ENCODE measurements at regions not wholly inside any gene's neighbourhood (a gene's known extent, or its start where the extent isn't known, plus 50 kb on each side); places are given as distances from the start of the nearest gene placed in this dataset.

DNA sequence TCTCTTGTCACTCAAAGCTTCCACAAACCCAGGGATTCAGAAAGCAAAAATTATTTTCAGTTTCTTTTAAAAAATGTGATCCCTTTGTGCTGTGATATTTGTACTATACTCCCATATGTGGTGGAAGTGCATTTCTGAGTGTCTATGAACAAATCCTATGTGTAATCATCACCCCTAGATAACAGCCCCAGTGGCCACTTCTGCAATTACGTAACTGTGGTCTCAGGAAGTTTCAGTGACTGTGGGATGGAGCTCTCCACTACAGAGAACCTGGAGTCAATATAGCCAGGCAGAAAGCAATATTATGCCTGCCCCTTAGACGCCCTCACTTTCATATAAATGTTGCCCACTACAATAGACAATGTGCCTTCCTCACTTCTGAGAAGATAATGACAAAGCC lies 1101.7 kb upstream of the GHITM start:
- DNase-seq, result no peak

DNA sequence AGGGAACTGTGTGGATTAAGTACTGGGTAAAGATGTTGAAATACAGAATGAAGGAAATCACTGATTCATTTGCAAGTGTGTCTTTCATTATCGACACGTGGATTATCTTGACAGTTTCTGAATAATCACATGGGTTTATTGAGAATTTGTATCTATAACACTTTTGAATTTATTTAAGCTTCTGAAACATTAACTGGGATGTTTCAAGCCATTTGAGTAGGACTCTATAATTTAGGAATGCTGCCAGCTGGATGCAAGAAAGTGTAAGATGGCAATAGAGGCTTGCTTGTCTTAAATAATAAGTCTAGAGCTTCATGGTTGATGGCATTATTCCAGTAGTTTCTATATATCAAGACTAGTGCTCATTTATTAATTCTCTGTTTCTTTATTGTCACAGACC lies 1100.7 kb upstream of the GHITM start:
- no peak for DNase-seq

DNA sequence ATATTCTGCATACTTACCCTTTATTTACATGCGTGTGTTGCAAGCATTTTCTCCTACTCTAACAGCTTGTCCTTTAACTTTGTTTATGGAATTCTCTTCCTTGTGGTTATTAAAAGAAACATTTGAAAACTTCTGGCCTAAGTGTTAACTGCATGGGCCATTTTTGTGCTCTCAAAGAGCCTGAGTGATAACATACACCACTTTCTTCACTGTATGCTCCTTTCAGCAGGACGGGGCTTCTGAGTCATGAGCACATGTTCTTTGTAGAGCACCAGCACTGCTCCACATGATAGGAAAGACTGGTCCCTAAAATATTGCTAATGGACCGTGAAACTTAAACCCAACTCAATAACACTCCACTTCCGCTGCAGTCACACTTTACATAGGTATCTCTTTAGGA lies 1093.6 kb upstream of the GHITM start:
- no peak for DNase-seq

DNA sequence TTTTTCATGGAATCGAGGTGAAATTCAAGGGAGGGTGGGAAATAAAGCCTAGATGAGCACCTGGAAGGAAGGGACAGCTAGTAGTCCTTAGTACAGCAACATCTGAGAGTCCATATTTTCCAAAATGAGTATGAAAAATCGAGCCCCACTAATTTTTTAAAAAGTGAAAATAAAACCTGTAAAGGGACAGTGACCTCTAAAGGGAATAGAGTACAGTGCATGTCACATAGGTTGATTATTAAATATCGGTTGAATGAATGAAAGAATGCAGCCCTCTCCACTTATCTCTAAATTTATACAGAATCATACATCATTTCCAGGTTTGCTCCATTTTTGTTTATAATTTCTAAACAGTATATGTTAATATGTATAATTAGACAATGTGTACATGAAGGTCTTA lies 1088.5 kb upstream of the GHITM start:
- DNase-seq, result no peak

DNA sequence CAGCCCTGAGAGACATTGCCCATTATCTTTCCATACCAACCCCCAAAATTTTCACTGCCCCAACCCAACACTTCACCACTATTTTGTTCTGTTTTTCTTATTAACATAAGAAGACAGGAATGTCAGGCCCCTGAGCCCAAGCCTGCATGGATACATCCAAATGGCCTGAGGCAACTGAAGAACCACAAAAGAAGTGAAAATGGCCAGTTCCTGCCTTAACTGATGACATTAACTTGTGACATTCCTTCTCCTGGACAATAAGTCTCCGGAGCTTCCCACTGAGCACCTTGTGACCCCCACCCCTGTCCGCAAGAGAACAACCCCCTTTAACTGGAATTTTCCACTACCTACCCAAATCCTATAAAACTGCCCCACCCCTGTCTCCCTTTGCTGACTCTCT lies 1076.4 kb upstream of the GHITM start:
- no peak for DNase-seq

DNA sequence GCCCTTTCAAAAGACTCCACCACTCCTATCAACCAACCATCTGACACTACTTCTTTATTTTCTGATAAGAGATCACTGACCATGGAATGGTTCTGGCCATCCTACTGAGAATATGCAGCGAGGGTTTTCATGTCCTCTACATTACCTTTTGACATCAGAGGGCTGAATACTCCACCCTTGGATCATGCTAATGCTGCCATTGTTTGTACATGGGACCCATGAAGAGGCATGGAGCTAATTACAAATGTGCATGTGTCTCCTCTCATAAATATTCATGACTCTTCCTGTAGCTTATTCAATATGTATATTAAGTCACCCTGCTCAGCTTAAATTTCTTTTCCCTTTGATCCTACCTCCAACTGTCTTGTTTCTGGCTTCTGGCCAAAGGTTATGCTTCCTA lies 1065.8 kb upstream of the GHITM start:
- no peak for DNase-seq

DNA sequence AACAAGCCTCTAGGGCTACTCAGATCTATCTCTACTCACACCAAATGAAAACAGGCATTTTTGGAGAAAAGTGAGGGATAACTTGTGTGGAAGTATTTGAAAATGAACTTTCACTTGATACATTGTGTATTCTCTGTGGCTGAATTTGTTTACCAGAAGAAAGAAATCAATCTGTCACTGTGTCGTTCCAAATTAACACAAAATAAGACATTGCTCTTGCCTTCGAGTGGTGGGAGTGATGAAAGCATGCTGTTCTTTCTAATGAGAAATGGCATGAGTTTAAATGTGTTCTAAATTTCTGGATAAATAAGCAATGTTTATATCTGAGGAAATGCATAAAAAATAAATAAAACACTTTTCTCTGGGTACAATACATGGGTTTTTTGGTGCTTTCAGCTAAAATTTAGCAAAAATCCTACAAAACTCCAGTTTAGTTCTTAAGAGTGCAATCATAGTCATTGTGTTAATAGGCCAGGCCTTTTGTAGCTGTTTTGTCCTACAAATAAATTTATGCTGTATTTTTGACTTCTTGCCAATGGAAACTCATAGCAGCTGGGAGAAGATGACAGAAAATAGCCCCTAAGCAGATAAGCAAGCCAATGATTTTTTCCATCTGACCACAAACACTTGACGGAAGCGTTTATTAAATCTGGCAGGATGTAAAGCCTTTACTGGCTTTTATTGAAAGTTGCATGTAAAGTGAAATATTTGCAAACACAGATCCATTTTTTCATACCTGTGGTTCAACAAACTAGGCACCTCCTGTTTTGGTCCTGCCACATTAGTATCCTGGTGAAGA lies 1064.1 kb upstream of the GHITM start:
- DNase-seq, result peak; percentile 64

DNA sequence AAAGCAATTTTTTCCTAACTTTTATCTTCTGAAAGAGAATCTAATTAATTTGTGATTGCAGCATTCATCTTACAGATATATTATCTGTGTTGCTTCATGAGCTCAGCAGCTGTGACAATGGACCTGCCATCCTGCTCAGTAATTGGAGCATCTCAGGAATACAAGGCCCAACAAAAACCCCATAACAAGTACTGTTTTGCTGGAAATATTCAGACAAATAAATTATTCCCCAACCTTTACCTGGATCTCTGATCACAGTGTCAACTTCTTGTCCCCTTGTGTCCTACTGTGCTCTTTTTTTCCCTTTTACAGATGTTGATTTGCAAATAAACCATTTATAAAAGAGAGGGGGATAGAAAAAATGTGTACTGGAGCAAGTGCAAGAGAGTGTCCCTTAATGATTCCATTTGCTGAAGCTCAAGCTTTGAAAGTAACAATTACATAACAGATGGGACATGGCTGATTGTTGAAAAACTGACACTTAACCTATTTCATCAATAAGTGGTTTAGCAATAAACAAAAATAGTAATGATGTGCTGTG lies 1063.4 kb upstream of the GHITM start:
- no peak for DNase-seq

DNA sequence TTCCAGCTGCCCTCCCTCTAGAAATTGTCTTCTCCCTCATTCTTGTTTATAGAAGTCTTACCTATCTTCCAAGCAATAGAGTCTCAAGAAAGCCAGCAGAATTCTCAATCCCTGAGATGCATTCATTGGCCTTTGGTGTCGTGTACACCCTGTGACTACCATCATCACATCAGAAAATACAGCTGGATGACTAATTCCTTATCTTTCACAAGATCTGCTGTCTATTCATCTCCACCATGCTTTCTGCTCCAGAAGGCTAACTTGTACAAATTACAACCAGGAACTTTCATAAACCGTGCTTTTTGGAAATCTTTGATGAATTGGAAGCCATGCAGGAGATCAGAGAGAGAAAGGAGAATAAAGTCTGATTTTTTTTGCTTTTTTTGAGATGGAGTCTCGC lies 1062.9 kb upstream of the GHITM start:
- no peak for DNase-seq

DNA sequence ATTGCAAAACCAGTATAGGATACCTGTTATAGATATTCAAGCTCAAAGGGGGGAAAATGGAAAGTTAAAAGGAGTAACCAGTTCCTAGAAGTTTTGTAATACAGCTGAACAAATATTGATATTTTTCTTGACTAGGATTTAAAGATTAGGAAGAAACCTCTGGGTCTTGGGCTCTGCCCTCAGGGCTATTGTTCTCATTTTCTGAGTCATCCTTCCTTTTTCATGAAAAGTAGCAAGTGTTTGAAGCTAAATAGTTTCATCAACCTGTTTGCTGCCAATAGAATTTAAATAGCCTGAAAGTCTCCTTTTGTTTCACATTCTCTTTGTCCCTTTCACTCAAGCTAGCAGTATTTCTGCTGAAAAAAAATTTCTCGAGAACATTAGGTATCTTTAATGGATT lies 1061.1 kb upstream of the GHITM start:
- DNase-seq, result no peak

DNA sequence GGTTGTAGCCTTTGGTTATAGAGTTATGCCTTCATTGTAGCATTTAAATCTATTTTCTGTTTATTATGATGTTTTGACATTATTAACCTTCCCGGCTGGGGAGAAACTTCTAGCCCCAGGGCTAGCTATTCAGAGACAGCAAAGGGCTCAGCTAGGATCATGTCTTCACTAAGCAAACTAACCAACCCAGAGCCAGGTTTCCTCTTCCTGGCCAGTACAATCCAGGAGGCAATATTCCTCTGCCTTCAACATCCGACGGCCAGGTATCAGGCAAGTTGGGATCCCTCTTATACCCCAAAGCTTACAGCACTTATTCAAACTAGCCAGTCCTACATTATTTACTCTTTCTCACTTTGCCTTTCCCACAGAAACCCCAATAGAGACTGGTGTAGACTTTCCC lies 1060.7 kb upstream of the GHITM start:
- DNase-seq, result no peak

DNA sequence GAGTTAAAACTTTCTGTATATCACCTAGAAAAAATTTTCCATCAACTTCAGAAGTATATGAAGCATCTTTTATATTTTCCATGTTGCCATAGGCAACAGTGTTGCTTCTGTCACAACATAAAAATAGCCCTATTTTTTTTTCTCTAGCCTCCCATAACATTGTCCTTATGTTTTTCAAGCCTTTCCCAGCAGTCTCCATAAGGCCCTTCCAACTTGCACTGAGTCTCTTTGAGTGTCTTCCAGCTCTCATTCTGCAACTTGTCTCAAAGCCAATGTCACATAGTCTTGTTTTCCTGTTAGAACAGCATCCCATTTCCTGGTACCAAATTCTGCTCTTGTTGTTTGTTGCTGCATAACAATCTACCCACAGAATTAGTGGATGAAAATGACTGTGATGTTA lies 1055.5 kb upstream of the GHITM start:
- no peak for DNase-seq

DNA sequence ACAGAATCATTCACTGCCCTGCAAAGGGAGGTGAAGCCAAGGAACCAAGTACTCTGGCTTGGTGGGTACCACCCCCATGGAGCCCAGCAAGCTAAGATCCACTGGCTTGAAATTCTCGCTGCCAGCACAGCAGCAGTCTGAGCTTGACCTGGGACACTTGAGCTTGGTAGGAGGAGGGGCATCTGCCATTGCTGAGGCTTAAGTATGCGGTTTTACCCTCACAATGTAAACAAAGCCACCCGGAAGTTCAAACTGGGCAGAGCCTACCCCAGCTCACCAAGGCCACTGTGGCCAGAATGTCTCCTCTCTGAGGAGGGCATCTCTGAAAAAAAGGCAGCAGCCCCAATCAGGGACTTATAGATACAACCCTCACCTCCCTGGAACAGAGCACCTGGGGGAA lies 1050.0 kb upstream of the GHITM start:
- DNase-seq, result no peak

DNA sequence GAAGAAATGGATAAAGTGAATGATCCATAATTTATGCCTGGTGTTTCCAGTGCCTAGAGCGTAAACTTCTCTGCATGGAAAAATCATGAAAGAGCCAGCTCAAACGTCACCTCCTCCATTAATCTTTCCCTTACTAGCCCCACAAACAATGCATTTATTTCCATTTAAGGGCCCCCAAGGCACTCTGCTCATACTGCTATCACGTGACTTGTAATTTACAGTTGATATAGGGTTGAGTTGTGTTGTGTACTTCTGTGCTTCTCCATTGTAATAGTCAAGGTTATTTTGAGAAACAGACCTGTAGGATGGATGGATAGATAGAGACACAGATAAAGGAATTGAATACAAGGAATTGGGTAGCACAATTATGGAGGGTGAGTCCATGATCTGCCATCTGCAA lies 1034.7 kb upstream of the GHITM start:
- DNase-seq, result no peak

DNA sequence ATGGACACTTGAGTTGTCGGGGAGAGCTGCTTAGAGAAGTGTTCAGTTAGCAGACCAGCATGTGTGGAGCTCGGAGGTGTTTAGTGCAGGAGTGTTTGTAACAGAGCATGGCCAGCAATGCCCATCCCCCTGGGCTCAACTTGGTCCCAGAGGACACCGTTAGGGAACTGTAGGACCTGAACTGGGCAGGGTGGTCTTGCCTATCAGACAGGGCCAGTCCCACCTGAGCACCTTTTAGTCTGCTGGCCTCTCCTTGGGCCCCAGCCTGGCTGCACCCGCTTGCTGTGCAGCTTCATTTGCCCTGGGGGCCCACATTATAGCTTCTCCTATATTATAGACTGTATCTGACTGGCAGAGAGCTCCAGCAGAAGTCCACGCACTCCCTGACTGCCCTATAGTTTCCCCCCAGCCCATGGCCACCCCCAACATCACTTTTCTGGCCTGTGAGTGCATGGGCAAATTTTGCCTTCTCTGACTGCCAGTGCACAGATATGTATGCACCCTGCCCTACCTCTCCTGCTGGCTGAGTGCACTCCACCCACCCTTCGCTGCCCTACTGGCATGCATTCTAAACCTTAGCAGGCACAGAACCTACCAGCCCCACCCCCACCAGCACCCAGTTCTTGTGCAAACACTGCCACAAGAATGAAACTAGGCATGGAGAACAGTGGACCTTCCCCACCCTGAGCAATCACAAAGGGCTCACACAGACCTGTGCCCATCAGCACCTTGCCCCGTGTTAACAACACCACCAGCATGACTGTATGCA lies 1030.6 kb upstream of the GHITM start:
- no peak for DNase-seq

DNA sequence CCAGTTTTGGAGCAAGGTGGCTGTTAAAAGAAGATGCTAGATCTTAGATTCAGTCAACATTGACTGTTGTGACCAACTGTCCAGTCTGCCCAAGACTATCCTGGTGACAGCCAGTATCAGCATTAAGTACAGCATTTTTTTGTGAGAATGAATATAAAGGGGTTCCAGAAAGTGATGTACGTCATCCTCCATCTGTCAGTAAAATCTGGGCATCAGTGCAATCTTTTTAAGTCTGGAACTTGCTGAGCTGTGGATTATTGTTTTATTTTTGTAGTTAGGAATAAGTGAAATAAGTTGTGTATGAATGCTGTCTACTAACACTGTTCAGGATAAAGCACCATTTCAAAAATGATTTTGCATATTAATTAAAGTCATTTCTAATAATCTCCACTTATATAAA lies 1020.0 kb upstream of the GHITM start:
- no peak for DNase-seq

DNA sequence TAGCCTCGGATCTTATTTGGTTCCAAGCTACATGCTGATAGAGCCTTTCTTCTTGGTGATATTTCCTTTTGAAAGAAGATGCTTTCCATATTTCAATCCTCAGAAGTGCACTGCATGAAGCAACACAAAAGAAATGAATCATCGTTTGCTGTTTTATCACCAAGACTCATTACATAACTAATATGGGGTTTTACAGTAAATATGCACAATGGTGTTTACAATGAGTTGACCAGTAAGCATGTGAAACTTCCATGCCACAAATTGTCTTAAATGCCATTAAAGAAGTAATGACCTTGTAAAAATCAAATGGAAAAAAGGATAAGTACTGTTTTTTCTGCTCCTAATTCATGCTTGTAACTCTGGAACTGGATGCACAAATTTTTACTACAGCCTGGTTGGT lies 1017.0 kb upstream of the GHITM start:
- DNase-seq, result no peak

DNA sequence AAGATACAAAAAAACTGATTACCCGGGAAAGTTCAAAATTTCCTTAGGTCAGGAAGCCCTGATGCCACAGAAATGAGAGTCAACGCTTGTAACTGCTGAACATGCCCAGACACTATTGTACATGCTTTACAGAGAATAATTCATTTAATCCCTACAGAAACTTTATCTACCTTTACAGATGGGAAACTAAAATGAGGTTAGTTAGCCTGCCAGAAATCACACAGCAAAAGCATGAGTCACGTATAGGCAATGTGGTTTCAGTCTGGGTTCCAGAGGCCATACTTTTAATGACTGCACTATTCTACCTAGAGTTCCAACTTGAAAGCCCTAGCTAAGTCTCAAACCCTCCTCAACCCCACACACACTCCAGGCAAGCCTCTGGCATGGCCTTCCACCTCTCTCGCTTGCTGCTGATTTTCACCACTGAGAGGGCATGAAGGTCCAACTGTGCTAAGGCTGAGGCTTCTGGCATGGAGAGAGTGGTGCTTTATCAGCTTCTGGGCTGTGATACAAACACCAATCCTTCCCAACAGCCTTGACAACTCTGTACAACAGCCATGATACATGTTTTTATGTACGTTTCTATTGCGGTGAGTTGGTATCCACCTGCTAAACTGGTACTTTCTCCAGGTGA lies 1011.2 kb upstream of the GHITM start:
- DNase-seq, result no peak

DNA sequence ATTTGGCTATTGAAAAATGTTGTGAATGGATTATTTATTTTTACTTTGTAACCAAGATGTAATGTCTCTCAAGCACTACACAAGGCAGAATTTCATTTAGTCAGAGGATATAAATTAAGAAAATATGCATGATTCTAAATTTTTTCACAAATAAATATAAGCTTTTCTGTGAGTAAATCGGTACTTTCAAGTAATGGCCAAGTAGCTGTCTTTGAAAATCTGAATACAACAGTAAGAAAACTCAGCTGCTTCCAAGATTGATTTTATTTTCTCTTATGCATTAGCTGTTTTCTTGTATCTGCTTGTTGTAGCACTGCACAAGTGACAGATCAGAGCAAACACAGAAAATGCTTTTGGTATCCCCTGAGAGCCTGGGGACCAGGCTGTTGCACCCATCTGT lies 998.5 kb upstream of the GHITM start:
- DNase-seq, result no peak

DNA sequence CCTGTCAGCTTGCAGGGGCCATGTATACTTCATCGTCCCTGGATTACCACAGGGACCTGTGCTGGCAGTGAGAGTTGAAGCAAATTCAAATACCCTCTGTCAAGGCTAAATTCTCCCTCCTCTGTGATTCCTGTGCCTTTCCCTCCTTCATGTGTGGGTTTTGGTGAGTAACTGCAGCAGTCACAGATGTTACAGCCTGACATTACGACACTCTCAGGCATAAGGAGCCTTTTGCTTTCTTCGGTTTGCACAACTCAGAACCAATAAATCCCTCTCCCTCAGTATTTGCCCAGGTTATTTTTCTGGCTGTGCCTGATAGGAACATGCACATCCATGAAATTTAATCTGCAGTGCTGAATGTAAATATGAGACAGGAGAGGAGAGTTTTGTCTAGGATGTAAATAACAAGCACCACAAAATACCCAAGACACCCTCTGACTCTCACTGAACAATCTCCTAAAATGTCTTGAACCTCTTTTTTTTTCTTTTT lies 997.2 kb upstream of the GHITM start:
- no peak for DNase-seq

DNA sequence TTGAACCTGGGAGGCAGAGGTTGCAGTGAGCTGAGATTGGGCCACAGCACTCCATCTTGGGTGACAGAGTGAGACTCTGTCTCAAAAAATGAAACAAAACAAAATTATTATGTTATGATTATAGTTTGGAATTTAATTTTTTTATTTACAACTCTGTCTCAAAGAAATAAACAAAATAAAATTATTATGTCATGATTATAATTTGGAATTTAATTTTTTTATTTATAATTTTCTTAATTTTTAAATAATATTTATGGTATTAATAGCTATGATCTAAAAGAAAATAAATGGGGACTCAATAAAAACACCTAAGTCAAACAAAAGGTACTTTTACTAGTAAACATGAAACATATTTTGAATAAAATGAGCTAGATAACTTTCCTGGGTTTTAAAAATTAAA lies 994.8 kb upstream of the GHITM start:
- no peak for DNase-seq

DNA sequence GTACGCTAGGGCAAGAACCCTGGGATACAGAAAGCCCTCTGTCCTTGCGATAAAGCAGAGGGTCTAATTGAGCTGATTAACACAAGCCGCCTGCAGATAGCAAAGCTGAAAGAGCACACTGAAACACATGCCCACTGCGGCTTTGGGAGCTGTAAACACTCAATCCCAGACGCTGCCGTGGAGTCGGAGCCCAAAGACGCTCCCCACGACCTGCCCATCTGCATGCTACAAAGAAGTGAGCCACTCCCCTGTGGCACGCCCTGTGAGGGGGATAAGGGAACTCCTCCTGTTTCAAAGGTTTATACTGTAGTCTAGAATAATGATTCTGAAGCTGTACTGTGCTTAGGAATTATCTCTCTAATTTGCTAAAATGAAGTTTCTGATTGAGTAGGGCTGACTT lies 985.6 kb upstream of the GHITM start:
- no peak for DNase-seq

DNA sequence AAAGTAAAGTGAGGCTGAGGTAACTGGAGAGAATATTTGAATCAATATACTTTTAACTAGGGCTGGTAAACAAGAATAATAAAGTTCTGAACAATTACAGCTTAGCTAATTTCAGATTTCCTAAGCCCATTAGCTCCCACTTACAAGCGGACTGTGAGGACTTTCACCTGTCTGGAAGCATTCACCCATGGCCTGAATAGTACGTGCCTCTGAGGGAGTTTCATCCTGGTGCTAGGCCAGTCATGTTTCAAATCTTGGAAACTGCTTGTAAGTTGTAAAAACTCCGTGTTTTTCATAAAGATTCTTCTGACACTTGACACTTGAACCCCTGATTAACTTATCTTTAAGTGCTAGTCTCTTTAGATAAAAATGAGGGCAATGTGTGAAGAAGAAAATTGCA lies 975.2 kb upstream of the GHITM start:
- DNase-seq, result no peak
